IPS-15b (cell line): ENCODE measurements at regions not wholly inside any gene's neighbourhood (a gene's known extent, or its start where the extent isn't known, plus 50 kb on each side); places are given as distances from the start of the nearest gene placed in this dataset.

ENCODE experiments used
- H3K27me3 ChIP-seq: one replicate; pipeline ENCODE4 v1.6.1; 2013; ENCODE audit warnings: low read length; ENCODE audit not compliant: control insufficient read depth, insufficient read depth
- H3K36me3 ChIP-seq: one replicate; pipeline ENCODE4 v1.6.1; 2013; ENCODE audit warnings: low read length; ENCODE audit not compliant: control insufficient read depth, insufficient read depth
- H3K4me1 ChIP-seq: one replicate; pipeline ENCODE4 v1.6.1; 2013; ENCODE audit warnings: mild to moderate bottlenecking, low read length; ENCODE audit not compliant: control insufficient read depth, insufficient read depth
- H3K4me3 ChIP-seq: one replicate; pipeline ENCODE4 v1.5.1; 2013; ENCODE audit warnings: low read depth, low read length
- H3K9ac ChIP-seq: one replicate; pipeline ENCODE4 v1.6.1; 2013; ENCODE audit warnings: low read depth, mild to moderate bottlenecking, low read length
- H3K9me3 ChIP-seq: one replicate; pipeline ENCODE4 v1.6.1; 2013; ENCODE audit warnings: mild to moderate bottlenecking, low read length; ENCODE audit not compliant: control insufficient read depth, insufficient read depth

- no peaks in the 10 kb centered on the region for H3K36me3 ChIP-seq
Measured at GRCh38 chr20:58137651-58138265, 90.7 kb downstream of the ANKRD60 start.

GRCh38 chr20:58137236-58137635, 91.2 kb downstream of the ANKRD60 start:
- Histone ChIP-seq H3K27me3 (no peaks in the 10 kb centered on the region), H3K9me3 (no peaks in the 10 kb centered on the region)

More at GRCh38 chr20:58137651-58138265, 90.7 kb downstream of the ANKRD60 start:
- Histone ChIP-seq H3K27me3 (no peaks in the 10 kb centered on the region), H3K4me1 (peaks cover 8% of the 10 kb centered on the region), H3K4me3 (no peak overlapping the region), H3K9me3 (no peaks in the 10 kb centered on the region), H3K9ac (no peak overlapping the region)

GRCh38 chr20:58136149-58136484, 92.3 kb downstream of the ANKRD60 start:
- no peaks in the 10 kb centered on the region for H3K27me3 ChIP-seq

More at GRCh38 chr20:58137236-58137635, 91.2 kb downstream of the ANKRD60 start:
- no peaks in the 10 kb centered on the region for H3K36me3 ChIP-seq
- peaks cover 8% of the 10 kb centered on the region for H3K4me1 ChIP-seq
- no peak overlapping the region for H3K4me3 ChIP-seq
- no peak overlapping the region for H3K9ac ChIP-seq

GRCh38 chr20:58135441-58136148, 92.9 kb downstream of the ANKRD60 start:
- H3K4me3 ChIP-seq: no peak overlapping the region
- no peak overlapping the region for H3K9ac ChIP-seq
- no peaks in the 10 kb centered on the region for H3K9me3 ChIP-seq
- no peaks in the 10 kb centered on the region for H3K36me3 ChIP-seq
- no peaks in the 10 kb centered on the region for H3K27me3 ChIP-seq
- peaks cover 19% of the 10 kb centered on the region for H3K4me1 ChIP-seq

More at GRCh38 chr20:58136149-58136484, 92.3 kb downstream of the ANKRD60 start:
- Histone ChIP-seq H3K9me3 (no peaks in the 10 kb centered on the region), H3K4me3 (no peak overlapping the region), H3K4me1 (peaks cover 16% of the 10 kb centered on the region), H3K9ac (no peak overlapping the region), H3K36me3 (no peaks in the 10 kb centered on the region)

- Histone ChIP-seq H3K4me1 (peaks cover 19% of the 10 kb centered on the region), H3K9me3 (no peaks in the 10 kb centered on the region), H3K4me3 (no peak overlapping the region), H3K27me3 (no peaks in the 10 kb centered on the region), H3K9ac (no peak overlapping the region), H3K36me3 (no peaks in the 10 kb centered on the region)
Measured at GRCh38 chr20:58133020-58133808, 95.2 kb downstream of the ANKRD60 start.

- H3K36me3 ChIP-seq: no peaks in the 10 kb centered on the region
- H3K4me3 ChIP-seq: no peak overlapping the region
- no peaks in the 10 kb centered on the region for H3K27me3 ChIP-seq
- peaks cover 19% of the 10 kb centered on the region for H3K4me1 ChIP-seq
- no peak overlapping the region for H3K9ac ChIP-seq
- no peaks in the 10 kb centered on the region for H3K9me3 ChIP-seq
Measured at GRCh38 chr20:58131551-58132142, 96.8 kb downstream of the ANKRD60 start.

- H3K4me3 ChIP-seq: no peak overlapping the region
- no peaks in the 10 kb centered on the region for H3K36me3 ChIP-seq
Measured at GRCh38 chr20:58131151-58131550, 97.3 kb downstream of the ANKRD60 start.

GRCh38 chr20:58130581-58130980, 97.9 kb downstream of the ANKRD60 start:
- Histone ChIP-seq H3K27me3 (no peaks in the 10 kb centered on the region), H3K4me3 (no peak overlapping the region), H3K9me3 (no peaks in the 10 kb centered on the region), H3K36me3 (no peaks in the 10 kb centered on the region), H3K9ac (no peak overlapping the region), H3K4me1 (peaks cover 16% of the 10 kb centered on the region)

More at GRCh38 chr20:58131151-58131550, 97.3 kb downstream of the ANKRD60 start:
- Histone ChIP-seq H3K27me3 (no peaks in the 10 kb centered on the region), H3K4me1 (peaks cover 19% of the 10 kb centered on the region), H3K9me3 (no peaks in the 10 kb centered on the region), H3K9ac (no peak overlapping the region)

- H3K4me1 ChIP-seq: peaks cover 12% of the 10 kb centered on the region
- no peaks in the 10 kb centered on the region for H3K27me3 ChIP-seq
- no peak overlapping the region for H3K9ac ChIP-seq
- no peak overlapping the region for H3K4me3 ChIP-seq
- no peaks in the 10 kb centered on the region for H3K36me3 ChIP-seq
- H3K9me3 ChIP-seq: no peaks in the 10 kb centered on the region
Measured at GRCh38 chr20:58130156-58130555, 98.3 kb downstream of the ANKRD60 start.

- Histone ChIP-seq H3K36me3 (no peaks in the 10 kb centered on the region), H3K9me3 (no peaks in the 10 kb centered on the region), H3K9ac (no peak overlapping the region), H3K4me3 (no peak overlapping the region), H3K4me1 (peaks cover 11% of the 10 kb centered on the region), H3K27me3 (no peaks in the 10 kb centered on the region)
Measured at GRCh38 chr20:58129721-58130151, 98.7 kb downstream of the ANKRD60 start.
